Mucosa of rectum (tissue), 2 donors: ENCODE measurements at regions not wholly inside any gene's neighbourhood (a gene's known extent, or its start where the extent isn't known, plus 50 kb on each side); places are given as distances from the start of the nearest gene placed in this dataset.
"Not testable (repeated sequence)": the region's sequence is repeated elsewhere in the genome, so short reads cannot be mapped to it uniquely, and the experiment has no call there.

Source experiments
- H3K27ac ChIP-seq, 2 donors: one replicate each; pipeline ENCODE4 v1.7.0; 2013; ENCODE audit warnings: inconsistent platforms in 2 of 2, low read depth in 2 of 2, low read length in 2 of 2
- H3K27me3 ChIP-seq, 2 donors: one replicate each; pipeline ENCODE4 v1.7.0; 2013; ENCODE audit warnings: low read length in 2 of 2; ENCODE audit not compliant: control insufficient read depth in 2 of 2, insufficient read depth in 2 of 2
- H3K36me3 ChIP-seq, 2 donors: one replicate each; pipeline ENCODE4 v1.7.0; 2013; ENCODE audit warnings: low read length in 2 of 2; ENCODE audit not compliant: control insufficient read depth in 2 of 2, insufficient read depth in 2 of 2
- H3K4me1 ChIP-seq, 2 donors: one replicate each; pipeline ENCODE4 v1.7.0; 2013; ENCODE audit warnings: low read length in 2 of 2, mild to moderate bottlenecking in 1 of 2; ENCODE audit not compliant: control insufficient read depth in 2 of 2, insufficient read depth in 2 of 2
- H3K4me3 ChIP-seq, 2 donors: one replicate each; pipeline ENCODE4 v1.7.0; 2013; ENCODE audit warnings: low read length in 2 of 2
- H3K9ac ChIP-seq, 2 donors: one replicate each; pipeline ENCODE4 v1.7.0; 2013; ENCODE audit warnings: low read length in 2 of 2, low read depth in 1 of 2, mild to moderate bottlenecking in 1 of 2
- H3K9me3 ChIP-seq, 2 donors: one replicate each; pipeline ENCODE4 v1.7.0; 2013; ENCODE audit warnings: low read length in 2 of 2; ENCODE audit not compliant: control insufficient read depth in 2 of 2
- donor health status: healthy.
- donor health status: Normal muscosa, but diverticular disease.

- Histone ChIP-seq H3K9ac (no peak overlapping the region), H3K4me3 (no peak overlapping the region), H3K36me3 (no peaks in the 10 kb centered on the region), H3K9me3 (no peaks in the 10 kb centered on the region), H3K27ac (no peak overlapping the region), H3K27me3 (no peaks in the 10 kb centered on the region), H3K4me1 (peaks cover 13 to 24% of the 10 kb centered on the region in 2 donors)
Measured at GRCh38 chr12:67716817-67717216, 68.3 kb downstream of the DYRK2 start.

DNA sequence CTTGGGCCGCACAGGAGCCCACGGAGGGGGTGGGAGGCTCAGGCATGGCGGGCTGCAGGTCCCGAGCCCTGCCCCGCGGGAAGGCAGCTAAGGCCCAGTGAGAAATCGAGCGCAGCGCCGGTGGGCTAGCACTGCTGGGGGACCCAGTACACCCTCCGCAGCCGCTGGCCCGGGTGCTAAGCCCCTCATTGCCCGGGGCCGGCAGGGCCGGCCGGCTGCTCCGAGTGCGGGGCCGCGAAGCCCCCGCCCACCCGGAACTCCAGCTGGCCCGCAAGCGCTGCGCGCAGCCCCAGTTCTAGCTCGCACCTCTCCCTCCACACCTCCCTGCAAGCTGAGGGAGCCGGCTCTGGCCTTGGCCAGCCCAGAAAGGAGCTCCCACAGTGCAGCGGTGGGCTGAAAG lies 70.8 kb downstream of the DYRK2 start:
- H3K9ac ChIP-seq, H3K27ac ChIP-seq: not testable (repeated sequence)

GRCh38 chr12:67720351-67720856 lies 71.9 kb downstream of the DYRK2 start:
- no peaks in the 10 kb centered on the region for H3K9me3 ChIP-seq
- no peak overlapping the region for H3K4me3 ChIP-seq
- H3K27ac ChIP-seq = peak overlapping the region; percentile 61 to 66
- H3K9ac ChIP-seq = no peak overlapping the region
- H3K27me3 ChIP-seq = no peaks in the 10 kb centered on the region
- peaks cover 13 to 23% of the 10 kb centered on the region in 2 donors for H3K4me1 ChIP-seq
- H3K36me3 ChIP-seq = no peaks in the 10 kb centered on the region

More for the DNA sequence above, 70.8 kb downstream of the DYRK2 start:
- peaks cover 13 to 29% of the 10 kb centered on the region in 2 donors for H3K4me1 ChIP-seq
- H3K27me3 ChIP-seq, H3K4me3 ChIP-seq, H3K9me3 ChIP-seq, H3K36me3 ChIP-seq: not testable (repeated sequence)

DNA sequence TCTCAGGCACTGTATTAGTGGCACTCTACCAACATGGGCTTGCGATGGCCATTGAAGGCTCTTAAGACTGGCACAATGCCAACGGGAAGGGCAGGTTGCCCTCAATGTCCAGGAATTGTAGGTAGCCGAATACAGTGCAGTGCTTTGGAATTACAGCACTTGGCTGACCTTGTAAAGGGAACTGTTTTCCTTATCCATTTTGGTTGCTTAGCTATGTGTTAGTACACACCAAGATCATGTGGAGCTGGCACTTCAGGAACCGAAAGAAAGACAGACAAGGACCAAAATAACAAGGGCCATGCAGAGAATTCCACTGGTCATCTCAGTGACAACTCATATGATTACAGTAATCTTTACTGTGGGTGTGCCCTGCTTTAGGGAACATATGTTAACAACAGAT lies 72.7 kb downstream of the DYRK2 start:
- Histone ChIP-seq H3K27me3 (no peaks in the 10 kb centered on the region), H3K36me3 (no peaks in the 10 kb centered on the region), H3K9me3 (no peaks in the 10 kb centered on the region), H3K4me1 (peaks cover 13 to 22% of the 10 kb centered on the region in 2 donors), H3K4me3 (peak overlapping the region; percentile 10 to 22), H3K9ac (no peak overlapping the region), H3K27ac (peak overlapping the region; percentile 61 to 66)

GRCh38 chr12:67722296-67722695 lies 73.8 kb downstream of the DYRK2 start:
- H3K27me3 ChIP-seq = no peaks in the 10 kb centered on the region
- H3K4me1 ChIP-seq = peaks cover 14 to 22% of the 10 kb centered on the region in 2 donors
- no peaks in the 10 kb centered on the region for H3K36me3 ChIP-seq
- H3K9ac ChIP-seq = no peak overlapping the region
- H3K9me3 ChIP-seq = no peaks in the 10 kb centered on the region
- no peak overlapping the region for H3K27ac ChIP-seq
- H3K4me3 ChIP-seq = no peak overlapping the region

DNA sequence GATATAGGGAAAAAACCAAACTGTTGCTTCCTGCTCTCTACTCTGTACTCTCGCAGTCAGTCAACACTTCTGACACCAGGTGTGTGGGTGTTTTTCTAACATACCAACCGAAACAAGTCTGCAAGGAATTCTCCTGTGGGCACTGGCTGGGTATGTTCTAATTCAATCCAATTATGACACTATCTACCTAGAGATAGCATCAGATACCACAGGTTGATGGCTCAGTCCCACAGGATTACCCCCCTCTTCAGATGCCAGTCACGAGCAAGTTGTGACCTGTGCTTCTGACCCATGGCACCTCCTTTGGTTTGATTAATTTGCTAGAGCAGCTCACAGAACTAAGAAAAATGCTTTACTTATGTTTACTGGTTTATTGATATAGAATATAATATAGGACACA lies 78.3 kb downstream of the DYRK2 start:
- no peaks in the 10 kb centered on the region for H3K36me3 ChIP-seq

DNA sequence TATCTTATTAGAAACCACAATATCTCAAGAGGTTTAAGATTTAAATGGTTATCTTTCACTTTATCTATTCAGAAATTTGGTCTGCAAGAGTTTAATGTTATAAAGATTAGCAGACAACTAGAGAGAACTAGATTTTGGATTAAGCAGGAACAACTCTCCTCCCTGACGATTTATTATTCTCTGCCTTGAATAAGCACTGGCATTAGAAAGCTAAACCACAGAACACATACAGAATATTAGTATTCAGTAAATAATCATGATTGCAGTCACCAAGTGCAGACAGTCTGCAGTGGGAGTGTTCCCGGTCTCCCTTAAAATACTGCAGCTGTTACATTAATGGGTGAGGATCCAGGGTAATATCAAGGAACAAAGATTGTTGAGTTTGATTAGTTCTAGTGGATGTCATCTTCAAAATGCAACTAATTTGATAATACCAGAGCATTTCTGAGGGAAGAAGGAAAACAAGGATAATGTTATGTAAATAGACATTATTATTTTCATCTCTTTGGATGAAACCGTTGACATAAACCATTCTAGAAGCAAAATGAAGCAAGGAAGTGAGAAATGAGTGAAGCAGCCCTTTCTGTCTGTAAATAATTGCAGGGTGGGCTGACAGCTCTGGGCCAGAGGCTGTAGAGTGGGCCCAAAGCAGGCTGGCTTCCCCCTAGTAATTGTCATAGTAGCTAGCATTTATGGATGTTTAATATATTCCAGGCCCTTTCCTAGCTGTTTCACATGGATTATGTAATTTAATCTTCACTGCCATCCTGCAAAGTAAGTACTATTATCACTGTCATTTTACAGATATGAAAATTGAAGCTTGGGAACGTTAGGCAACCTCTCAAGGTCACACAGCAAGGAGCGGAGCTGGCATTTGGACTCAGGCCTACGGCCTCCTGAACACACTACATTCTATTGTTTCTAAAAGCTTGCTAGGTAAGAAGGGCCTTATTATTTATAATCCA lies 79.4 kb downstream of the DYRK2 start:
- Histone ChIP-seq H3K9me3 (no peaks in the 10 kb centered on the region), H3K36me3 (no peaks in the 10 kb centered on the region), H3K27me3 (no peaks in the 10 kb centered on the region), H3K4me3 (no peak overlapping the region), H3K4me1 (peaks cover 0 to 2% of the 10 kb centered on the region in 2 donors), H3K27ac (no peak overlapping the region), H3K9ac (no peak overlapping the region)

More for the DNA sequence above, 78.3 kb downstream of the DYRK2 start:
- H3K27ac ChIP-seq = no peak overlapping the region
- no peak overlapping the region for H3K4me3 ChIP-seq
- no peaks in the 10 kb centered on the region for H3K9me3 ChIP-seq
- H3K4me1 ChIP-seq = peaks cover 2 to 5% of the 10 kb centered on the region in 2 donors
- H3K9ac ChIP-seq = no peak overlapping the region
- H3K27me3 ChIP-seq = no peaks in the 10 kb centered on the region

DNA sequence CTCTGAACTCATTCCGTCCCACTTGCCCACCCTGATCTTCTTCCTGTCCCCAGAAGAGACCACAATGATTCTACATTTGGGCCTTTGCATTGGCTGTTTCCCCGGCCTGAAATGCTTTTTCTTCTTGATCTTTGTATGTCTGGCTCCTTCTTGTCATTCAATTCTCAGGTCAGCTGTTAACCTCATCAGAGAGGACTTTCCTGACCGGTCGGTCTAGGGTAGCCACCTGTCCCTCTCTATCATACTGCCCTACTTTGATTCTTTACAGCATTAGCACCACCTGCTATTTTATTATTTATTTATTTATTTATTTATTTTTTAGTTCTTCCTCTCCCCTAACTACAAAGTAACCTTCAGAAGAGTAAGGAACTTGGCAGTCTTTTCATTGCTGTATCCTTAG lies 84.3 kb downstream of the DYRK2 start:
- Histone ChIP-seq H3K9ac (no peak overlapping the region), H3K4me3 (no peak overlapping the region), H3K27ac (no peak overlapping the region), H3K27me3 (no peaks in the 10 kb centered on the region), H3K36me3 (no peaks in the 10 kb centered on the region), H3K9me3 (no peaks in the 10 kb centered on the region), H3K4me1 (no peaks in the 10 kb centered on the region)

- no peaks in the 10 kb centered on the region for H3K27me3 ChIP-seq
- H3K36me3 ChIP-seq = no peaks in the 10 kb centered on the region
- H3K9me3 ChIP-seq = no peaks in the 10 kb centered on the region
- no peaks in the 10 kb centered on the region for H3K4me1 ChIP-seq
- no peak overlapping the region for H3K27ac ChIP-seq
- no peak overlapping the region for H3K4me3 ChIP-seq
- no peak overlapping the region for H3K9ac ChIP-seq
Measured at GRCh38 chr12:67735868-67736267, 87.3 kb downstream of the DYRK2 start.

- H3K36me3 ChIP-seq = no peaks in the 10 kb centered on the region
- H3K4me3 ChIP-seq = no peak overlapping the region
- no peaks in the 10 kb centered on the region for H3K27me3 ChIP-seq
- H3K9me3 ChIP-seq = no peaks in the 10 kb centered on the region
- no peaks in the 10 kb centered on the region for H3K4me1 ChIP-seq
- no peak overlapping the region for H3K27ac ChIP-seq
- H3K9ac ChIP-seq = no peak overlapping the region
Measured at GRCh38 chr12:67740711-67741110, 92.2 kb downstream of the DYRK2 start.
